IPS-20b (cell line): ENCODE measurements at regions not wholly inside any gene's neighbourhood (a gene's known extent, or its start where the extent isn't known, plus 50 kb on each side); places are given as distances from the start of the nearest gene placed in this dataset.

Experiments
- H3K27ac ChIP-seq: one replicate; pipeline ENCODE4 v1.5.1; 2013; ENCODE audit warnings: low read length
- H3K27me3 ChIP-seq: 2 replicates; pipeline ENCODE4 v1.6.1; 2013; ENCODE audit warnings: mild to moderate bottlenecking, low read length, inconsistent platforms; ENCODE audit not compliant: insufficient read depth
- H3K36me3 ChIP-seq: 2 replicates; pipeline ENCODE4 v1.6.1; 2013; ENCODE audit warnings: low read depth, mild to moderate bottlenecking, inconsistent platforms, low read length, moderate library complexity; ENCODE audit not compliant: insufficient read depth
- H3K4me1 ChIP-seq: 2 replicates; pipeline ENCODE4 v1.6.1; 2013; ENCODE audit warnings: mild to moderate bottlenecking, control low read depth, inconsistent platforms, low read length, moderate library complexity; ENCODE audit not compliant: insufficient read depth
- H3K4me3 ChIP-seq: 2 replicates; pipeline ENCODE4 v1.5.1; 2013; ENCODE audit warnings: mild to moderate bottlenecking, low read length, inconsistent platforms
- H3K9ac ChIP-seq: 2 replicates; pipeline ENCODE4 v1.6.1; 2013; ENCODE audit warnings: low read depth, mild to moderate bottlenecking, inconsistent platforms, low read length, moderate library complexity
- H3K9me3 ChIP-seq: 2 replicates; pipeline ENCODE4 v1.6.1; 2013; ENCODE audit warnings: mild to moderate bottlenecking, low read depth, low read length, inconsistent platforms; ENCODE audit not compliant: insufficient read depth

DNA sequence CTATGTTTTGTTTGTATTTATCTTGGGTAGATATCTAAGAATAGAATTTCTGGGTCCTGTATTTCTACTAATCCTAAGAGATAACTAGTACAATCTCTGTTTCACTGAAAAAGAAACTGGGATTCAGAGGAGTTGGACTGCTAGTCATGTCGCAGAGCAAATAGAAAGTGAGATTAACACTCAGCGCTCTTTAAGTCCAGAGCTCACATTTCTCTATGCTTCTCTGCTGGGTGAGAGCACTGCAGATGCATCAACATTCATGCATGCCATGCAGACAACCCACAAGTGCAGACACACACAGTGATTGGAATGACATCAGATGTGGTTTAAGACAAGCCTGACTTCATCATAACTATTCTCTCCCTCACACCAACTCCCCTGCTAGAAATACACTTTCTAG lies 563.8 kb downstream of the TDRD15 start:
- Histone ChIP-seq H3K36me3 (no peaks in the 10 kb centered on the region), H3K4me1 (no peaks in the 10 kb centered on the region), H3K9ac (no peak overlapping the region), H3K4me3 (no peak overlapping the region), H3K27me3 (no peaks in the 10 kb centered on the region), H3K9me3 (no peaks in the 10 kb centered on the region), H3K27ac (no peak overlapping the region)

- no peak overlapping the region for H3K27ac ChIP-seq
- H3K27me3 ChIP-seq, result no peaks in the 10 kb centered on the region
- no peaks in the 10 kb centered on the region for H3K9me3 ChIP-seq
- H3K4me3 ChIP-seq, result no peak overlapping the region
- H3K36me3 ChIP-seq, result no peaks in the 10 kb centered on the region
- no peaks in the 10 kb centered on the region for H3K4me1 ChIP-seq
- H3K9ac ChIP-seq, result no peak overlapping the region
Observed at GRCh38 chr2:21690005-21690404, 566.2 kb downstream of the TDRD15 start.

GRCh38 chr2:21693081-21693480 lies 569.3 kb downstream of the TDRD15 start:
- H3K9me3 ChIP-seq, result no peaks in the 10 kb centered on the region
- no peaks in the 10 kb centered on the region for H3K4me1 ChIP-seq
- no peaks in the 10 kb centered on the region for H3K27me3 ChIP-seq
- H3K36me3 ChIP-seq, result no peaks in the 10 kb centered on the region
- H3K9ac ChIP-seq, result no peak overlapping the region
- no peak overlapping the region for H3K27ac ChIP-seq
- no peak overlapping the region for H3K4me3 ChIP-seq

- H3K4me3 ChIP-seq, result no peak overlapping the region
- H3K9me3 ChIP-seq, result no peaks in the 10 kb centered on the region
- no peak overlapping the region for H3K27ac ChIP-seq
- no peak overlapping the region for H3K9ac ChIP-seq
- no peaks in the 10 kb centered on the region for H3K4me1 ChIP-seq
- no peaks in the 10 kb centered on the region for H3K27me3 ChIP-seq
- no peaks in the 10 kb centered on the region for H3K36me3 ChIP-seq
Observed at GRCh38 chr2:21694079-21694878, 570.5 kb downstream of the TDRD15 start.

- Histone ChIP-seq H3K9me3 (no peaks in the 10 kb centered on the region), H3K9ac (no peak overlapping the region), H3K4me1 (no peaks in the 10 kb centered on the region), H3K27ac (no peak overlapping the region), H3K4me3 (no peak overlapping the region), H3K36me3 (no peaks in the 10 kb centered on the region), H3K27me3 (no peaks in the 10 kb centered on the region)
Observed at GRCh38 chr2:21696900-21697299, 573.1 kb downstream of the TDRD15 start.

DNA sequence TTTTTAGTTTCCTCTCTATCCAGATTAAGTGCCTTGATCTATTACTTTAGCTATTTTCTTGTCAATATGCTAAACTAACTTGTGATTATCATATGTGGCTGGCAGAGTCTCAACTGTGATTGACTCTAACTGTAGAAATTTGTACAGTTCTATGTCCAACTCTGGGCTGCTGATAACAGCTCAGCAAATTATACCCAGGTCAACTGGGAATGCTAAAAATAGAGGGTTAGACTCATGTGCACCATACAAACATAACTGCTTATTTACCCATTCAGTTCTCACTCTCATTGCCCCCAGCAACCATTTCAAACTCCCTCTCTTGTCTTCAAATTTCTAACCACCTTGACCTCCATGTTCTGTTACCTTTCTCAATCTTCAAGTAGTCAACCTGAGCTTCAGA lies 576.9 kb downstream of the TDRD15 start:
- Histone ChIP-seq H3K27ac (no peak overlapping the region), H3K9me3 (no peaks in the 10 kb centered on the region), H3K36me3 (no peaks in the 10 kb centered on the region), H3K27me3 (no peaks in the 10 kb centered on the region), H3K9ac (no peak overlapping the region), H3K4me3 (no peak overlapping the region), H3K4me1 (no peaks in the 10 kb centered on the region)

- Histone ChIP-seq H3K27ac (no peak overlapping the region), H3K4me1 (no peaks in the 10 kb centered on the region), H3K9me3 (no peaks in the 10 kb centered on the region), H3K4me3 (no peak overlapping the region), H3K27me3 (no peaks in the 10 kb centered on the region), H3K9ac (no peak overlapping the region), H3K36me3 (no peaks in the 10 kb centered on the region)
Observed at GRCh38 chr2:21710031-21710430, 586.3 kb downstream of the TDRD15 start.

DNA sequence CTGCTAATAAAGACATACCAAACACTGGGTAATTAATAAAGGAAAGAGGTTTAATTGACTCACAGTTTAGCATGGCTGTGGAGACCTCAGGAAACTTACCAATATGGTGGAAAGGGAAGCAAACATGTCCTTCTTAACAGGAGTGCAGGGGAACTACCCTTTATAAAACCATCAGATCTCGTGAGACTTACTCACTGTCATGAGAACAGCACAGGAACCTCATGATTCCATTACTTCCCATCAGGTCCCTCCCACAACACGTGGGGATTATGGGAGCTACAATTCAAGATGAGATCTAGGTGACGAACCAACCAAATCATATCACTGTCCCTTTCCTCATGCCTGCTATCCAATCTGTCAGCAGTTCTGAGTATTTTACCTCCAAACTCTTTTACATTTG lies 586.7 kb downstream of the TDRD15 start:
- no peaks in the 10 kb centered on the region for H3K4me1 ChIP-seq
- no peak overlapping the region for H3K27ac ChIP-seq
- no peaks in the 10 kb centered on the region for H3K36me3 ChIP-seq
- H3K9ac ChIP-seq, result no peak overlapping the region
- no peaks in the 10 kb centered on the region for H3K9me3 ChIP-seq
- H3K27me3 ChIP-seq, result no peaks in the 10 kb centered on the region
- H3K4me3 ChIP-seq, result no peak overlapping the region

- Histone ChIP-seq H3K36me3 (no peaks in the 10 kb centered on the region), H3K9ac (no peak overlapping the region), H3K4me3 (no peak overlapping the region), H3K27ac (no peak overlapping the region), H3K9me3 (no peaks in the 10 kb centered on the region), H3K27me3 (no peaks in the 10 kb centered on the region), H3K4me1 (no peaks in the 10 kb centered on the region)
Observed at GRCh38 chr2:21715887-21716286, 592.1 kb downstream of the TDRD15 start.

GRCh38 chr2:21727101-21727500 lies 603.3 kb downstream of the TDRD15 start:
- Histone ChIP-seq H3K27me3 (no peaks in the 10 kb centered on the region), H3K9ac (no peak overlapping the region), H3K4me1 (no peaks in the 10 kb centered on the region), H3K36me3 (no peaks in the 10 kb centered on the region), H3K9me3 (no peaks in the 10 kb centered on the region), H3K27ac (no peak overlapping the region), H3K4me3 (no peak overlapping the region)

- H3K9ac ChIP-seq, result no peak overlapping the region
- H3K4me3 ChIP-seq, result no peak overlapping the region
- H3K9me3 ChIP-seq, result no peaks in the 10 kb centered on the region
- H3K27me3 ChIP-seq, result no peaks in the 10 kb centered on the region
- H3K27ac ChIP-seq, result no peak overlapping the region
- H3K36me3 ChIP-seq, result no peaks in the 10 kb centered on the region
- no peaks in the 10 kb centered on the region for H3K4me1 ChIP-seq
Observed at GRCh38 chr2:21728133-21728532, 604.4 kb downstream of the TDRD15 start.

- Histone ChIP-seq H3K9ac (no peak overlapping the region), H3K27me3 (no peaks in the 10 kb centered on the region), H3K36me3 (no peaks in the 10 kb centered on the region), H3K4me1 (no peaks in the 10 kb centered on the region), H3K9me3 (no peaks in the 10 kb centered on the region), H3K4me3 (no peak overlapping the region), H3K27ac (no peak overlapping the region)
Observed at GRCh38 chr2:21730141-21730540, 606.4 kb downstream of the TDRD15 start.
